Lower leg skin (tissue), 3 donors: ENCODE measurements at regions not wholly inside any gene's neighbourhood (a gene's known extent, or its start where the extent isn't known, plus 50 kb on each side); places are given as distances from the start of the nearest gene placed in this dataset.

ENCODE experiments used
- POLR2A ChIP-seq, 2 donors: fragments of 450-650 bp; IDR thresholded peaks; one replicate each; pipeline ENCODE4 v1.6.1; 2016 to 2017; ENCODE audit warnings: antibody characterized with exemption in 2 of 2, mild to moderate bottlenecking in 1 of 2, moderate library complexity in 1 of 2
- TF ChIP-seq, protein P1 (sequence below), 3 donors: fragments of 450-650 bp; IDR thresholded peaks; one replicate each; pipeline ENCODE4 v1.5.1; 2016; ENCODE audit warnings: antibody characterized with exemption in 3 of 3, mild to moderate bottlenecking in 3 of 3, moderate library complexity in 2 of 3

GRCh38 chr13:30039511-30039911, 189.1 kb upstream of the UBL3 start:
- TF ChIP-seq, protein P1, sequence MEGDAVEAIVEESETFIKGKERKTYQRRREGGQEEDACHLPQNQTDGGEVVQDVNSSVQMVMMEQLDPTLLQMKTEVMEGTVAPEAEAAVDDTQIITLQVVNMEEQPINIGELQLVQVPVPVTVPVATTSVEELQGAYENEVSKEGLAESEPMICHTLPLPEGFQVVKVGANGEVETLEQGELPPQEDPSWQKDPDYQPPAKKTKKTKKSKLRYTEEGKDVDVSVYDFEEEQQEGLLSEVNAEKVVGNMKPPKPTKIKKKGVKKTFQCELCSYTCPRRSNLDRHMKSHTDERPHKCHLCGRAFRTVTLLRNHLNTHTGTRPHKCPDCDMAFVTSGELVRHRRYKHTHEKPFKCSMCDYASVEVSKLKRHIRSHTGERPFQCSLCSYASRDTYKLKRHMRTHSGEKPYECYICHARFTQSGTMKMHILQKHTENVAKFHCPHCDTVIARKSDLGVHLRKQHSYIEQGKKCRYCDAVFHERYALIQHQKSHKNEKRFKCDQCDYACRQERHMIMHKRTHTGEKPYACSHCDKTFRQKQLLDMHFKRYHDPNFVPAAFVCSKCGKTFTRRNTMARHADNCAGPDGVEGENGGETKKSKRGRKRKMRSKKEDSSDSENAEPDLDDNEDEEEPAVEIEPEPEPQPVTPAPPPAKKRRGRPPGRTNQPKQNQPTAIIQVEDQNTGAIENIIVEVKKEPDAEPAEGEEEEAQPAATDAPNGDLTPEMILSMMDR (IDR thresholded peaks at IDR 0.05) = no peak
- TF ChIP-seq POLR2A (IDR thresholded peaks at IDR 0.05) = no peak
